OCI-LY7 (cell line): ENCODE measurements at regions not wholly inside any gene's neighbourhood (a gene's known extent, or its start where the extent isn't known, plus 50 kb on each side); places are given as distances from the start of the nearest gene placed in this dataset.

Experiments used
- BruUV-seq: library from RNA; stranded (reverse); fragments of 400-500 nt; replicated peaks from 2 replicates; lab custom pipeline; 2021; lab: Mats Ljungman, UMichigan
- CTCF ChIA-PET: fragments of 300-600 bp; sonication (Branson Sonifier 250); formaldehyde crosslinking; loops from one replicate; lab custom pipeline; 2022; ENCODE audit warnings: antibody characterized with exemption; ENCODE audit not compliant: unreplicated experiment; lab: Charles Lee
- POLR2A ChIA-PET: fragments of 300-600 bp; sonication (Branson Sonifier 250); formaldehyde crosslinking; loops from one replicate; lab custom pipeline; 2022; ENCODE audit warnings: antibody characterized with exemption; lab: Charles Lee
- DNase-seq: peaks from one replicate; pipeline ENCODE4 v3.0.0-alpha.2; 2015; ENCODE audit warnings: low spot score
- H2AFZ ChIP-seq: fragments of 200-600 bp; sonication (generic), shearing (Covaris generic); 2 replicates; pipeline ENCODE4 v1.6.1; 2014; ENCODE audit warnings: mild to moderate bottlenecking, antibody characterized with exemption, low read length, moderate library complexity
- H3K27ac ChIP-seq: fragments of 200-600 bp; sonication (generic); 2 replicates; pipeline ENCODE4 v1.5.1; 2014; ENCODE audit warnings: mixed run types, low read depth, mild to moderate bottlenecking, moderate library complexity, low read length, inconsistent platforms; ENCODE audit not compliant: poor library complexity, severe bottlenecking
- H3K36me3 ChIP-seq: fragments of 200-600 bp; sonication (generic); 2 replicates; pipeline ENCODE4 v1.6.1; 2014; ENCODE audit warnings: mild to moderate bottlenecking, antibody characterized with exemption, low read length, moderate library complexity, mixed read lengths; ENCODE audit not compliant: insufficient read depth
- H3K4me1 ChIP-seq: fragments of 200-600 bp; sonication (generic); 2 replicates; pipeline ENCODE4 v1.5.1; 2014; ENCODE audit warnings: mild to moderate bottlenecking, low read length; ENCODE audit not compliant: insufficient read depth, poor library complexity, severe bottlenecking
- H3K4me2 ChIP-seq: fragments of 200-600 bp; sonication (generic); 2 replicates; pipeline ENCODE4 v1.6.1; 2014; ENCODE audit warnings: mild to moderate bottlenecking, low read length
- H3K4me3 ChIP-seq: fragments of 200-600 bp; sonication (generic); 2 replicates; pipeline ENCODE4 v1.5.1; 2014; ENCODE audit warnings: mild to moderate bottlenecking, low read depth, low read length; ENCODE audit not compliant: poor library complexity, severe bottlenecking
- H3K79me2 ChIP-seq: fragments of 200-600 bp; sonication (generic); 2 replicates; pipeline ENCODE4 v1.6.1; 2016; ENCODE audit warnings: low read depth, mild to moderate bottlenecking, low read length, moderate library complexity, mixed read lengths; ENCODE audit not compliant: insufficient read depth
- H3K9me2 ChIP-seq: fragments of 200-600 bp; sonication (generic); 2 replicates; pipeline ENCODE4 v1.6.1; 2016; ENCODE audit warnings: mild to moderate bottlenecking, low read length, mixed read lengths; ENCODE audit not compliant: insufficient read depth
- H3K9me3 ChIP-seq: fragments of 200-600 bp; sonication (generic); 2 replicates; pipeline ENCODE4 v1.6.1; 2014; ENCODE audit warnings: mild to moderate bottlenecking, mixed run types, low read length, mixed read lengths
- H4K20me1 ChIP-seq: fragments of 200-600 bp; sonication (generic); 2 replicates; pipeline ENCODE4 v1.6.1; 2014; ENCODE audit warnings: mild to moderate bottlenecking, antibody characterized with exemption, low read length, moderate library complexity, mixed read lengths; ENCODE audit not compliant: insufficient read depth
- EZH2phosphoT487 ChIP-seq: fragments of 200-600 bp; sonication (generic); IDR thresholded peaks from 2 replicates; pipeline ENCODE4 v1.6.1; 2018; ENCODE audit warnings: low read depth, borderline replicate concordance, mild to moderate bottlenecking, mixed run types, antibody characterized with exemption, low read length, moderate library complexity, mixed read lengths
- intact Hi-C: fragments of 100-400 bp; cut with micrococcal nuclease; formaldehyde crosslinking; loops from one replicate; pipeline ENCODE4 v1.10.0; 2022; ENCODE audit not compliant: unreplicated experiment
- TF ChIP-seq, protein P1 (sequence below): fragments of 200-600 bp; sonication (generic); conservative IDR thresholded peaks from 2 replicates; pipeline ENCODE4 v1.5.1; 2014; ENCODE audit warnings: mild to moderate bottlenecking, antibody characterized with exemption, low read length, moderate library complexity, mixed read lengths

DNA sequence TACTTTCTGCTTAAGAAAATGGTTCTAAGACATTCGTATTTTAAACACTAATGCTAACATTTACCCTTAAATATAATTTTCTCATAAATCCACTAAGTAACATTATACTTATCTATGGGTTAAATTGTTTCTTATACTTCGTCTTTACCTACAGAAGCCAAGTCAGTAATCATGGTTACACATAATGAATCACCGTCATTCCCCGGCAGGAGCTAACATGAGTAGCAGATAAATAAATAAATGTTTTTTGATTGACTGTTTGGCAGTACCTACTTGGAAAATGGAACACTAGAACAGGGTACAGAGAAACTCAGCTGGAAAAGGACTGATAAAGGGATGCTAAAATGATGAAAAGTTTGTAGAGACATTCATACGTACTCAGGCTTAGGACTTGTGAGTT, 430.4 kb downstream of the ACTRT1 start:
- intact Hi-C loops = no loop called here
- no peaks in the 10 kb centered on the region for H3K9me2 ChIP-seq
- no peak for DNase-seq
- ChIA-PET POLR2A (no interaction called here), CTCF (no interaction called here)
- H3K4me2 ChIP-seq = no peak overlapping the region
- no peak overlapping the region for H3K4me3 ChIP-seq
- no peaks in the 10 kb centered on the region for H3K4me1 ChIP-seq
- H3K36me3 ChIP-seq = no peaks in the 10 kb centered on the region
- H2AFZ ChIP-seq = no peak overlapping the region
- H3K79me2 ChIP-seq = no peaks in the 10 kb centered on the region
- H4K20me1 ChIP-seq = no peaks in the 10 kb centered on the region
- no TSS peak for BruUV-seq
- H3K9me3 ChIP-seq = no peaks in the 10 kb centered on the region
- TF ChIP-seq EZH2phosphoT487 = no peak
- TF ChIP-seq, protein P1, sequence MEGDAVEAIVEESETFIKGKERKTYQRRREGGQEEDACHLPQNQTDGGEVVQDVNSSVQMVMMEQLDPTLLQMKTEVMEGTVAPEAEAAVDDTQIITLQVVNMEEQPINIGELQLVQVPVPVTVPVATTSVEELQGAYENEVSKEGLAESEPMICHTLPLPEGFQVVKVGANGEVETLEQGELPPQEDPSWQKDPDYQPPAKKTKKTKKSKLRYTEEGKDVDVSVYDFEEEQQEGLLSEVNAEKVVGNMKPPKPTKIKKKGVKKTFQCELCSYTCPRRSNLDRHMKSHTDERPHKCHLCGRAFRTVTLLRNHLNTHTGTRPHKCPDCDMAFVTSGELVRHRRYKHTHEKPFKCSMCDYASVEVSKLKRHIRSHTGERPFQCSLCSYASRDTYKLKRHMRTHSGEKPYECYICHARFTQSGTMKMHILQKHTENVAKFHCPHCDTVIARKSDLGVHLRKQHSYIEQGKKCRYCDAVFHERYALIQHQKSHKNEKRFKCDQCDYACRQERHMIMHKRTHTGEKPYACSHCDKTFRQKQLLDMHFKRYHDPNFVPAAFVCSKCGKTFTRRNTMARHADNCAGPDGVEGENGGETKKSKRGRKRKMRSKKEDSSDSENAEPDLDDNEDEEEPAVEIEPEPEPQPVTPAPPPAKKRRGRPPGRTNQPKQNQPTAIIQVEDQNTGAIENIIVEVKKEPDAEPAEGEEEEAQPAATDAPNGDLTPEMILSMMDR = no peak
- H3K27ac ChIP-seq = no peak overlapping the region

DNA sequence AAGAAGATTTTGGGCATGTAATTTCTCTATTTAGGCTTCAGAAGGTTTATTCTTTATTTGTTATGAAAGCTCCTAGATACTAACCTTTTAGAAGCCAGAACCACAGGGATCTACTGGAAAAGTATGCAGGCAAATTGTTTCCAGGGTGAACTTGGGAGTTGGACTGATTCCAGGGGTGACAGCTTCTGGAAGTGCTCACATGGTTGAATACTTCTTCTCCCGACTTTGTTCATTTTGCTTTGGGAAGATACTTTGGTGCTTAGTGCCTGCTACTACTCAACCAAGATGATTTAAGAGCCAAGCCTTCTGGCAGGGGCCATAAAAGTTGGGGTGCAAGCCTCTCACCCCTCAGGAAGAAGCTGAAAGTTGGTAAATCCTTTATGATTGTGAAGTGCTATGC, 445.6 kb downstream of the ACTRT1 start:
- no peak overlapping the region for H3K4me3 ChIP-seq
- H3K9me3 ChIP-seq = no peaks in the 10 kb centered on the region
- H4K20me1 ChIP-seq = no peaks in the 10 kb centered on the region
- H3K9me2 ChIP-seq = no peaks in the 10 kb centered on the region
- H3K4me1 ChIP-seq = no peaks in the 10 kb centered on the region
- H3K4me2 ChIP-seq = no peak overlapping the region
- no peaks in the 10 kb centered on the region for H3K79me2 ChIP-seq
- BruUV-seq = no TSS peak
- TF ChIP-seq, protein P1 = no peak
- TF ChIP-seq EZH2phosphoT487 = no peak
- H2AFZ ChIP-seq = no peak overlapping the region
- H3K27ac ChIP-seq = no peak overlapping the region
- no peak for DNase-seq
- H3K36me3 ChIP-seq = no peaks in the 10 kb centered on the region
- intact Hi-C loops = no loop called here
- CTCF ChIA-PET = no interaction called here
- POLR2A ChIA-PET = no interaction called here

DNA sequence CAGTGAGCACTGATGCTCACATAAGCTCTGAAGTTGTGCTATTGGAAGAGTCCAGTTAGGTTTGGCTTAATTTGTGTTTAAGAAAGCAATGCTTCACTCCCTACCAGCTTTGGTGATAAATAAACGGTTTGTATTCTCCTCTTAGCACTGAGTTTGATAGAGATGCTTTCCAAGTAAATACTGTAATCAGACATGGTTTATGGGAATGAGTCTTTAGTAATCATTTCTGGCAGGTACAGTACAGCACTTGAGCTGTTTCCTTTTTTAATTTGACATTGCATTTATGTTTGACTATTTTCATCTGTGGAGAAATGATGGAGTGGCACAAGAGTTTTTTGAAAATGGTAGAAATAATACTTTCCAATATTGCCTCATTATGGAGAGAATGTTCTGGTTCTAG, 455.3 kb downstream of the ACTRT1 start:
- intact Hi-C loops = no loop called here
- DNase-seq = no peak
- POLR2A ChIA-PET = no interaction called here
- Histone ChIP-seq H3K9me3 (no peaks in the 10 kb centered on the region), H3K4me2 (no peak overlapping the region), H3K27ac (no peak overlapping the region), H2AFZ (no peak overlapping the region), H3K79me2 (no peaks in the 10 kb centered on the region), H4K20me1 (no peaks in the 10 kb centered on the region), H3K4me3 (no peak overlapping the region), H3K9me2 (no peaks in the 10 kb centered on the region), H3K4me1 (no peaks in the 10 kb centered on the region), H3K36me3 (no peaks in the 10 kb centered on the region)
- CTCF ChIA-PET = no interaction called here
- no TSS peak for BruUV-seq
- no peak for TF ChIP-seq EZH2phosphoT487
- TF ChIP-seq, protein P1 = no peak
